ENCODE measurements at regions not wholly inside any gene's neighbourhood (a gene's known extent, or its start where the extent isn't known, plus 50 kb on each side); places are given as distances from the start of the nearest gene placed in this dataset.

DNA sequence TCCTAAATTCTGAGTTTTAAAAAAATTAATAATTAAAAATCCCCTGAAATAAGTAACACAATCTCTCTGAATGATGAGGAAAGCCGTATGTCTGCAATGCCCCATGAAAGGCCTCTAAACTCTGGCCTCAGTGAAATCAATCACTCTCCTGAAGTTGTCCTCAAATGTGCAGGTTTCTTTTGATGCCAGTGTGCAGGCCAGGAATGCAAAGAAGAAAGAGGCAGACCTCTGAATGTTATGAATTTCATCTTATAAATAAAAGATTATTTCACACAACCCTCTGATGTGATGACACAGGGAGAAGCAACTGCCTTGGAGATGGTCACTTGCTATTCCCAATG is 121.8 kb downstream of the TBXT start:
- Mint-ChIP-seq H3K27ac (no peak overlapping the region), H3K4me3 (ENCODE audit: low read depth) (no peak overlapping the region), H3K27me3 (no peaks in the 10 kb centered on the region), H3K9me3 (ENCODE audit: low read depth) (peaks cover 10% of the 10 kb centered on the region), H3K36me3 (ENCODE audit: insufficient read depth) (no peaks in the 10 kb centered on the region), H3K4me1 (ENCODE audit: low read depth) (peaks cover 6% of the 10 kb centered on the region)
- no peak for DNase-seq (ENCODE audit: low spot score, unreplicated experiment)
- TF ChIP-seq, protein P1, sequence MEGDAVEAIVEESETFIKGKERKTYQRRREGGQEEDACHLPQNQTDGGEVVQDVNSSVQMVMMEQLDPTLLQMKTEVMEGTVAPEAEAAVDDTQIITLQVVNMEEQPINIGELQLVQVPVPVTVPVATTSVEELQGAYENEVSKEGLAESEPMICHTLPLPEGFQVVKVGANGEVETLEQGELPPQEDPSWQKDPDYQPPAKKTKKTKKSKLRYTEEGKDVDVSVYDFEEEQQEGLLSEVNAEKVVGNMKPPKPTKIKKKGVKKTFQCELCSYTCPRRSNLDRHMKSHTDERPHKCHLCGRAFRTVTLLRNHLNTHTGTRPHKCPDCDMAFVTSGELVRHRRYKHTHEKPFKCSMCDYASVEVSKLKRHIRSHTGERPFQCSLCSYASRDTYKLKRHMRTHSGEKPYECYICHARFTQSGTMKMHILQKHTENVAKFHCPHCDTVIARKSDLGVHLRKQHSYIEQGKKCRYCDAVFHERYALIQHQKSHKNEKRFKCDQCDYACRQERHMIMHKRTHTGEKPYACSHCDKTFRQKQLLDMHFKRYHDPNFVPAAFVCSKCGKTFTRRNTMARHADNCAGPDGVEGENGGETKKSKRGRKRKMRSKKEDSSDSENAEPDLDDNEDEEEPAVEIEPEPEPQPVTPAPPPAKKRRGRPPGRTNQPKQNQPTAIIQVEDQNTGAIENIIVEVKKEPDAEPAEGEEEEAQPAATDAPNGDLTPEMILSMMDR (IDR thresholded peaks at IDR 0.05; ENCODE audit: unreplicated experiment) = no peak

DNA sequence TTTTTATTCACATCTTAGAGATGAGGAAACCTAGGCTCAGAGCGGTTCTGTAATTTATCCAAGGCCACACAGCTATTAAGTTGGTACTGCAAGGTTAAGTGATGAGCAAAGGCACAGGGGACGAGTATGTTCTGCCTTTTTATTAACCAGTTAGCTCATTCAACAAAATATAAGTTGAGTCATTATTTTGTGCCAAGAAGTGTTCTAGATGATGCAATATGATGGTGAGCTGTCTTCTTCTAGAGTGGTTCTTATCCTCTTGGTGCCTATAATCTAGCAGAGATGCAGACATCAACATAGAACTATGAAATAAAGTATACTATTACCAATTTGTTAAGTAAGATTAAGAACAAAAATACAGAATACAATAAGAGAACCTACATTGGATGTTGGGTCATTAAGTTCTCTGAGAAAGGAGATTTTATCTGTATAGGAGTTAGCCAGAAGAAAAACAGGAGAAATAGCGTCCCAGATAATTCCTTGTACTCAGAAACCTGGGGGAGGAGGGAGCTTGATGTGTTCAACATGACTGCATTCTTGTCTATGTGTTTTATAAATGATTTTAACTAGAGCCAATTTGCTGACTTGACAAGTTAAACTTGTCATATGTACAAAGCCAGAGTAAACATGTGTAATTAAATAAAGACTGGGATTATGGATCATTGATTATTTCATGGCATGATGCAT is 122.3 kb downstream of the TBXT start:
- H3K4me1 Mint-ChIP-seq (ENCODE audit: low read depth) = peaks cover 6% of the 10 kb centered on the region
- TF ChIP-seq, protein P1 (IDR thresholded peaks at IDR 0.05; ENCODE audit: unreplicated experiment) = no peak
- H3K36me3 Mint-ChIP-seq (ENCODE audit: insufficient read depth) = no peaks in the 10 kb centered on the region
- no peak overlapping the region for H3K27ac Mint-ChIP-seq
- H3K4me3 Mint-ChIP-seq (ENCODE audit: low read depth) = no peak overlapping the region
- peaks cover 6% of the 10 kb centered on the region for H3K9me3 Mint-ChIP-seq (ENCODE audit: low read depth)
- DNase-seq (ENCODE audit: low spot score, unreplicated experiment) = no peak
- H3K27me3 Mint-ChIP-seq = no peaks in the 10 kb centered on the region

DNA sequence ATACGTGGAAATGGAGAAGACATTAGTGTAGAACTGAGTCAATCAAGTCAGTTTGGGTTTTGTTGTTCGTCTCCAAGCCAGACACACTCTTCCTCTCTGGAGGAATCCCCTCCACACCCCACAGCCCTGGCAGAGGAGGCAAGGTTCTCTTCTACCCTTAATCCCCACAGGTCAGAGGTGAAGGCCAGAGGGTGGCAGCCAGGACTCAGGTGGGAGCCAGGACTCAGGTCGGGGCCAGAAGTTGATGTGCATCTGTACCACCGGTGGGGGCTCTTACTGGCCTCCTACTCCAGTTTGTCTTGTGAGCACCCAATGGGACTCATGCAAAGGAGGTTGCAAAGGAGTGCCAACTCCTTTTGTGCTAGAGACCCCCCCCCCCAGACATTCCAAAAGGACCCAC is 126.4 kb downstream of the TBXT start:
- Mint-ChIP-seq H3K4me1 (ENCODE audit: low read depth) (peaks cover 7% of the 10 kb centered on the region), H3K27me3 (no peaks in the 10 kb centered on the region), H3K27ac (no peak overlapping the region), H3K4me3 (ENCODE audit: low read depth) (no peak overlapping the region), H3K9me3 (ENCODE audit: low read depth) (peaks cover 26% of the 10 kb centered on the region), H3K36me3 (ENCODE audit: insufficient read depth) (peaks cover 2% of the 10 kb centered on the region)
- no peak for DNase-seq (ENCODE audit: low spot score, unreplicated experiment)
- TF ChIP-seq, protein P1 (IDR thresholded peaks at IDR 0.05; ENCODE audit: unreplicated experiment) = no peak

DNA sequence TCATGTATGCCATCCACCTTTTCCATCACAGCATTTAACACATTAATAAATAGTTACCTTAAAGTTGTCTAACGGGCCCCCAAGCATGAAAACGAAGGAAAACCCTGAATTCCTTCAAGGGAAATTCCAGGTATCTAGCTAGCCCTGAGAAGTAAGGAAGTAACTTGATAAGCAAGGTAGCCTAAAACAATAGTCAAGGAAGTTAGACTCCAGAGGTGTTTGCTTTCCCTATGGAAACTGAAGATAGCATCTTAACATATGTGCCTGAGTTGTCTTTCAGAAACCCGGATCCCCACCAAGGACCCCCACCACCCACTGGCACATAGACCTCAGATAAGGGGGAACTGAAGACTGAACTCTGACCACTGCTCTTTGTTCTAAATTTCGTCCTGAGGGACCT is 127.4 kb downstream of the TBXT start:
- TF ChIP-seq, protein P1 (IDR thresholded peaks at IDR 0.05; ENCODE audit: unreplicated experiment) = no peak
- Mint-ChIP-seq H3K36me3 (ENCODE audit: insufficient read depth) (peaks cover 2% of the 10 kb centered on the region), H3K4me1 (ENCODE audit: low read depth) (peaks cover 2% of the 10 kb centered on the region), H3K9me3 (ENCODE audit: low read depth) (peaks cover 26% of the 10 kb centered on the region), H3K27ac (no peak overlapping the region), H3K4me3 (ENCODE audit: low read depth) (no peak overlapping the region), H3K27me3 (no peaks in the 10 kb centered on the region)
- DNase-seq (ENCODE audit: low spot score, unreplicated experiment) = no peak

DNA sequence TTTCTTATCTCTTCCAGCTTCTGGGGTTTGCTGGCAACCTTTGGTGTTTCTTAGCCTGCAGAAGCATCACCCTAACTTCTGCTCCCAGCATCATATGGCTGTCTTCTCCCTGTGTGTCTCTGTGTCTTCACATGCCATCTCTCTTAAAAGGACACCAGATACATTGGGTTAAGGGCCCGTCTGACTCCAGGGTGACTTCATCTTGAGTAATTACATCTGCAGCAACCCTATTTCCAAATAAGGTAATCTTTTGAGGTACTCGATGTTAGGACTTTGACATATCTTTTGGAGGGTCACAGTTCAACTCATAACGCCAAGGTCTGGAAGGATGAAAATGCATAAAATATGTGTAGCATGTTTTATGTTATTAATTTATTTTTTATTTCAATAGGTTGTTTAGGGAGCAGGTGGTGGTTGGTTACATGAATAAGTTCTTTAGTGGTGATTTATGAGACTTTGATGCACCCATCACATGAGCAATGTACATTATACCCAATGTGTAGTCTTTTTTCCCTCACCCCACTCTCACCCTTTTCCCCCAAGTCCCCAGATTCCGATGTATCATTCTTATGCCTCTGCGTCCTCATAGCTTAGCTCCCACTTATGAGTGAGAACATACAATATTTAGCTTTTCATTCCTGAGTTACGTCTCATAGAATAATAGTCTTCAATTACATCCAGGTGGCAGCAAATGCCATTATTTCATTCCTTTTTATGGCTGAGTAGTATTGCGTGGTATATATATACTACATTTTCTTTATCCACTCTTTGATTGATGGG is 131.1 kb downstream of the TBXT start:
- Mint-ChIP-seq H3K36me3 (ENCODE audit: insufficient read depth) (peaks cover 2% of the 10 kb centered on the region), H3K27me3 (no peaks in the 10 kb centered on the region), H3K4me3 (ENCODE audit: low read depth) (no peak overlapping the region), H3K9me3 (ENCODE audit: low read depth) (peaks cover 26% of the 10 kb centered on the region), H3K4me1 (ENCODE audit: low read depth) (peaks cover 2% of the 10 kb centered on the region), H3K27ac (no peak overlapping the region)
- no peak for DNase-seq (ENCODE audit: low spot score, unreplicated experiment)
- TF ChIP-seq, protein P1 (IDR thresholded peaks at IDR 0.05; ENCODE audit: unreplicated experiment) = no peak
